ENCODE measurements at regions not wholly inside any gene's neighbourhood (a gene's known extent, or its start where the extent isn't known, plus 50 kb on each side); places are given as distances from the start of the nearest gene placed in this dataset.

DNA sequence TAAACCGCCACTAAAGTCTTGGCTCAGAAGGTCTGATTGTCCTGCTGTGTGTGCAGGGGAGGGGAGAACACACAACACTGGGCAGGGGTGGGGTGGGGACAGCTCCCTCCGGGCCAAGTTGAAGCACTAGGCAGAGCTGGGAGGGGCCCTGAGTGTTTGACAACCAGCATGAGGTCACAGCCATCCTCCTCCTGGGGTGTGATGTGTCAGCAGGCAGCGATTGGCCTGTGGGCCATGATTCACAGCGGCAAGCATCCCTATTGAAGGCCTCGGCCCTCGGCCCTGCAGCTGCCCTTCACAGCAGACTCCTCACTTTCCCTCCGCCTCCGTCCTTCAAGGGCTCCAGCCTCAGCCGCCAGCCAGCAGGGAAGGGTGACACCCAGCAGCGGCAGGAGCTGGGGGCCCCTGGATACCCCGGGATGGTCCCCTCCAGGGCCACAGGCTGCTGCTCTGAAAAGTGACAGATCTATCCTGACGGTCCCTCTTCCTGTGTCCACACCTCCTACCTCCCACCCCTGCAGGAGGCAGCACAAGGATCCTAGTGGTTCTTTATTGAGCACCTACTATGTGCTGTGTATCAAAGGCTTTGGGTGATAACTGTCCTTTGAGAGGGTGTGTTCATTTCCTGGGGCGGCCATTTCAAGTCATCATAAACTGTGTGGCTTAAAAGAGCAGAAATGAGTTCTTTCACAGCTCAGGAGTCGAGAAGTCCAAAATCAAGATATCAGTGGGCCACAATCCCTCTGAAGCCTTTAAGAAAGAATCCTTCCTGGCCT, 66.0 kb upstream of the SLC25A33 start:
- in situ Hi-C loops (cut with HindIII; ENCODE audit: low sequenced_read_pairs), result no loop called here
- H3K4me3 ChIP-seq (ENCODE audit: low read depth, low read length), result no peak overlapping the region
- peak; percentile 68 for DNase-seq (ENCODE audit: low read depth)
- no peak for TF ChIP-seq CTCF (IDR thresholded peaks at IDR 0.05; ENCODE audit: low read depth, low read length, missing control alignments)

- no peak for TF ChIP-seq CTCF (IDR thresholded peaks at IDR 0.05; ENCODE audit: low read depth, low read length, missing control alignments)
- in situ Hi-C loops (cut with HindIII; ENCODE audit: low sequenced_read_pairs), result no loop called here
- H3K4me3 ChIP-seq (ENCODE audit: low read depth, low read length), result no peak overlapping the region
- DNase-seq (ENCODE audit: low read depth), result no peak
These were observed 64.1 kb upstream of the SLC25A33 start for GRCh38 chr1:9475061-9475627.

GRCh38 chr1:9476790-9477463, 62.3 kb upstream of the SLC25A33 start:
- TF ChIP-seq CTCF (IDR thresholded peaks at IDR 0.05; ENCODE audit: low read depth, low read length, missing control alignments), result no peak
- in situ Hi-C loops (cut with HindIII; ENCODE audit: low sequenced_read_pairs), result no loop called here
- no peak for DNase-seq (ENCODE audit: low read depth)
- no peak overlapping the region for H3K4me3 ChIP-seq (ENCODE audit: low read depth, low read length)

DNA sequence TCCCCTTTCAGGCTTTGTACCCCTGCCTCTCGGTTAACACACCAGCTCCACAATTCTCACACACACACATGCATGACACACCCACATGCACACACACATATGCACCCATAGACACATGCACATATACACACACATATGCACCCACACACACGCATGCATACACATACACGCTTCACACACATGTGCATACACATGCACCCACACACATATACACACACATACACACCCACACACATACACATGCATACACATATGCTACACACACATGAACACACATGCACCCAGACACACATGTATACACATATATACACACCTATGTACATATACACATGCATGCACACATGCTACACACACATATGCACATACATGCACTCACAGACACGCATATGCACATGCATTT, 61.7 kb upstream of the SLC25A33 start:
- in situ Hi-C loops (cut with HindIII; ENCODE audit: low sequenced_read_pairs), result no loop called here
- TF ChIP-seq CTCF (IDR thresholded peaks at IDR 0.05; ENCODE audit: low read depth, low read length, missing control alignments), result no peak
- no peak overlapping the region for H3K4me3 ChIP-seq (ENCODE audit: low read depth, low read length)
- no peak for DNase-seq (ENCODE audit: low read depth)

- no peak for DNase-seq (ENCODE audit: low read depth)
- TF ChIP-seq CTCF (IDR thresholded peaks at IDR 0.05; ENCODE audit: low read depth, low read length, missing control alignments), result no peak
- in situ Hi-C loops (cut with HindIII; ENCODE audit: low sequenced_read_pairs), result no loop called here
- H3K4me3 ChIP-seq (ENCODE audit: low read depth, low read length), result no peak overlapping the region
These were observed 61.2 kb upstream of the SLC25A33 start for GRCh38 chr1:9478021-9478420.

- no peak for DNase-seq (ENCODE audit: low read depth)
- H3K4me3 ChIP-seq (ENCODE audit: low read depth, low read length), result no peak overlapping the region
- in situ Hi-C loops (cut with HindIII; ENCODE audit: low sequenced_read_pairs), result loop anchor here (5.0 kb wide), 1 partner anchor 91 kb away; no protein-coding TSS in a partner anchor
- no peak for TF ChIP-seq CTCF (IDR thresholded peaks at IDR 0.05; ENCODE audit: low read depth, low read length, missing control alignments)
These were observed 58.2 kb upstream of the SLC25A33 start for GRCh38 chr1:9481048-9481447.
